HCEC 1CT (cell line): ENCODE measurements at regions not wholly inside any gene's neighbourhood (a gene's known extent, or its start where the extent isn't known, plus 50 kb on each side); places are given as distances from the start of the nearest gene placed in this dataset.

ENCODE experiments used
- DNase-seq: peaks from one replicate; pipeline ENCODE4 v3.0.0-alpha.2; 2017

GRCh38 chr3:57009802-57010201 lies 50.7 kb upstream of the SPATA12 start:
- DNase-seq, result no peak

- DNase-seq, result no peak
Observed at GRCh38 chr3:57009367-57009766, 51.1 kb upstream of the SPATA12 start.

GRCh38 chr3:57007521-57008460 lies 52.7 kb upstream of the SPATA12 start:
- peak; percentile 75 for DNase-seq

- DNase-seq, result peak; percentile 45
Observed at GRCh38 chr3:57006949-57007419, 53.5 kb upstream of the SPATA12 start.

- DNase-seq, result no peak
Observed at GRCh38 chr3:57006179-57006657, 54.2 kb upstream of the SPATA12 start.

- no peak for DNase-seq
Observed at GRCh38 chr3:57004229-57004628, 56.2 kb upstream of the SPATA12 start.

- no peak for DNase-seq
Observed at GRCh38 chr3:57003676-57004075, 56.8 kb upstream of the SPATA12 start.

GRCh38 chr3:57001356-57001755 lies 59.1 kb upstream of the SPATA12 start:
- DNase-seq, result no peak

GRCh38 chr3:57000012-57000411 lies 60.5 kb upstream of the SPATA12 start:
- no peak for DNase-seq

- no peak for DNase-seq
Observed at GRCh38 chr3:56999547-56999946, 60.9 kb upstream of the SPATA12 start.

GRCh38 chr3:56998076-56998529 lies 62.4 kb upstream of the SPATA12 start:
- no peak for DNase-seq

- DNase-seq, result no peak
Observed at GRCh38 chr3:56997675-56998074, 62.8 kb upstream of the SPATA12 start.

- DNase-seq, result no peak
Observed at GRCh38 chr3:56997041-56997440, 63.4 kb upstream of the SPATA12 start.

- no peak for DNase-seq
Observed at GRCh38 chr3:56994391-56994790, 66.1 kb upstream of the SPATA12 start.

- DNase-seq, result no peak
Observed at GRCh38 chr3:56990641-56991015, 69.8 kb upstream of the SPATA12 start.

- DNase-seq, result no peak
Observed at GRCh38 chr3:56989977-56990640, 70.4 kb upstream of the SPATA12 start.

- no peak for DNase-seq
Observed at GRCh38 chr3:56989169-56989976, 71.1 kb upstream of the SPATA12 start.

- DNase-seq, result peak; percentile 70
Observed at GRCh38 chr3:56988458-56989168, 71.9 kb upstream of the SPATA12 start.

- DNase-seq, result no peak
Observed at GRCh38 chr3:56987238-56987895, 73.1 kb upstream of the SPATA12 start.

GRCh38 chr3:56986347-56986746 lies 74.1 kb upstream of the SPATA12 start:
- DNase-seq, result no peak

- DNase-seq, result no peak
Observed at GRCh38 chr3:56985878-56986277, 74.6 kb upstream of the SPATA12 start.

- no peak for DNase-seq
Observed at GRCh38 chr3:56985460-56985859, 75.0 kb upstream of the SPATA12 start.
